ENCODE measurements at regions not wholly inside any gene's neighbourhood (a gene's known extent, or its start where the extent isn't known, plus 50 kb on each side); places are given as distances from the start of the nearest gene placed in this dataset.

DNA sequence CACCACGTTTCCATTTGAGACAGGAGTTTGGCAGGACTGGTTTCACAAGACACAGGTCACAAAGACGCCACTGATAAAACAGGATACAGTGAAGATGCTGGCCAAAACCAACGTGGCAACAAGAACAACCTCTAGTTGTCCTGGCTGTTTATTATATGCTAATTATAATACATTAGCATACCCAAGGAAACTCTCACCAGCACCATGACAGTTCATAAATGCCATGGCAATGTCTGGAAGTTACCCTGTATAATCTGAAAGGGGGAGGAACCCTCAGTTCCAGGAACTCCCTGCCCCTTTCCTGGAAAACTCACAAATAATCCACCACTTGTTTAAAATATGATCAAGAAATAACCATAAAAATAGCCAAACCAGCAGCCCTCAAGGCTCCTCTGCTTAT is 148.3 kb downstream of the RBM43 start:
- no peak overlapping the region for H3K18ac ChIP-seq (ENCODE audit: insufficient read length, low read depth, low read length)
- H2BK20ac ChIP-seq (ENCODE audit: low read depth, low read length, poor library complexity, severe bottlenecking) = no peak overlapping the region
- H3K27ac ChIP-seq (ENCODE audit: insufficient read length, low read depth, low read length) = no peak overlapping the region
- no peak overlapping the region for H4K5ac ChIP-seq (ENCODE audit: insufficient read length, low read depth, low read length)
- no peak overlapping the region for H3K14ac ChIP-seq (ENCODE audit: insufficient read depth, low read length)
- no peak for DNase-seq
- H3T11ph ChIP-seq (ENCODE audit: low read length) = no peak overlapping the region
- H2BK5ac ChIP-seq (ENCODE audit: insufficient read length, low read length) = no peak overlapping the region
- H3K4me2 ChIP-seq (ENCODE audit: insufficient read depth, insufficient read length, low read length) = no peak overlapping the region
- no peak overlapping the region for H2AK5ac ChIP-seq (ENCODE audit: insufficient read length, low read length)
- H4K91ac ChIP-seq (ENCODE audit: insufficient read length, low read depth, low read length) = no peak overlapping the region
- H3K27ac Mint-ChIP-seq = peak overlapping the region in 1 of 3 experiments; percentile 50; a peak in 1 of 7 replicates
- WGBS (ENCODE audit: extremely low coverage, insufficient read length, low lambda C conversion rate) = no CpG with 5 or more reads among the region's 3 CpGs
- H3K9me3 ChIP-seq (ENCODE audit: control insufficient read depth, low read depth, low read length) = no peaks in the 10 kb centered on the region
- H2AFZ ChIP-seq (ENCODE audit: low read length) = no peak overlapping the region
- H3K9ac ChIP-seq (ENCODE audit: extremely low read depth, insufficient read length, low read length) = no peak overlapping the region
- H3K4ac ChIP-seq (ENCODE audit: low read depth, low read length) = no peak overlapping the region
- no peaks in the 10 kb centered on the region for H3K27me3 Mint-ChIP-seq (ENCODE audit: low read depth)
- no peak overlapping the region for H3K56ac ChIP-seq (ENCODE audit: insufficient read length, low read depth, low read length)
- no peak overlapping the region for H2BK120ac ChIP-seq (ENCODE audit: low read depth, low read length, poor library complexity, severe bottlenecking)
- no peaks in the 10 kb centered on the region; the same call in 1 of the 2 replicates for H3K4me1 ChIP-seq (ENCODE audit: insufficient read depth, low read length)
- peaks cover 34 to 38% of the 10 kb centered on the region in 2 experiments for H3K4me1 Mint-ChIP-seq
- peaks cover 9 to 52% (median 27%) of the 10 kb centered on the region in 3 experiments for H3K36me3 Mint-ChIP-seq (ENCODE audit: insufficient read depth in 1 of 3, low read depth in 3 of 3)
- H3K27me3 ChIP-seq (ENCODE audit: insufficient read depth, low read length) = no peaks in the 10 kb centered on the region
- H3K9me3 Mint-ChIP-seq = peaks cover 23 to 27% of the 10 kb centered on the region in 2 experiments
- no peak overlapping the region for H4K8ac ChIP-seq (replicated peaks; ENCODE audit: insufficient read length, low read depth, low read length)
- TF ChIP-seq, protein P1, sequence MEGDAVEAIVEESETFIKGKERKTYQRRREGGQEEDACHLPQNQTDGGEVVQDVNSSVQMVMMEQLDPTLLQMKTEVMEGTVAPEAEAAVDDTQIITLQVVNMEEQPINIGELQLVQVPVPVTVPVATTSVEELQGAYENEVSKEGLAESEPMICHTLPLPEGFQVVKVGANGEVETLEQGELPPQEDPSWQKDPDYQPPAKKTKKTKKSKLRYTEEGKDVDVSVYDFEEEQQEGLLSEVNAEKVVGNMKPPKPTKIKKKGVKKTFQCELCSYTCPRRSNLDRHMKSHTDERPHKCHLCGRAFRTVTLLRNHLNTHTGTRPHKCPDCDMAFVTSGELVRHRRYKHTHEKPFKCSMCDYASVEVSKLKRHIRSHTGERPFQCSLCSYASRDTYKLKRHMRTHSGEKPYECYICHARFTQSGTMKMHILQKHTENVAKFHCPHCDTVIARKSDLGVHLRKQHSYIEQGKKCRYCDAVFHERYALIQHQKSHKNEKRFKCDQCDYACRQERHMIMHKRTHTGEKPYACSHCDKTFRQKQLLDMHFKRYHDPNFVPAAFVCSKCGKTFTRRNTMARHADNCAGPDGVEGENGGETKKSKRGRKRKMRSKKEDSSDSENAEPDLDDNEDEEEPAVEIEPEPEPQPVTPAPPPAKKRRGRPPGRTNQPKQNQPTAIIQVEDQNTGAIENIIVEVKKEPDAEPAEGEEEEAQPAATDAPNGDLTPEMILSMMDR (conservative IDR thresholded peaks at IDR 0.05) = no peak
- H3K23me2 ChIP-seq (ENCODE audit: insufficient read length, low read depth, low read length, poor library complexity, severe bottlenecking) = no peaks in the 10 kb centered on the region
- no peak overlapping the region for H2BK15ac ChIP-seq (ENCODE audit: low read depth, low read length)
- no peaks in the 10 kb centered on the region for H4K20me1 ChIP-seq (ENCODE audit: control insufficient read depth, insufficient read depth, insufficient read length)
- H3K23ac ChIP-seq (ENCODE audit: insufficient read length, low read depth, low read length) = no peak overlapping the region
- no peak overlapping the region for H3K4me3 Mint-ChIP-seq
- H3K79me1 ChIP-seq (ENCODE audit: insufficient read depth, low read depth, low read length, poor library complexity, severe bottlenecking) = no peaks in the 10 kb centered on the region
- no peaks in the 10 kb centered on the region for H3K79me2 ChIP-seq (ENCODE audit: insufficient read depth, low read length)
- no peak overlapping the region for H2BK12ac ChIP-seq (ENCODE audit: insufficient read length, low read depth, low read length)

Measured in H9 (cell line).